Osteoblast (primary cell): ENCODE measurements at regions not wholly inside any gene's neighbourhood (a gene's known extent, or its start where the extent isn't known, plus 50 kb on each side); places are given as distances from the start of the nearest gene placed in this dataset.

Source experiments
- DNase-seq: peaks from one replicate; pipeline ENCODE4 v3.0.0; 2011; ENCODE audit warnings: low spot score, mixed read lengths; ENCODE audit not compliant: insufficient read length; ENCODE audit errors: missing footprints
- H2AFZ ChIP-seq: 2 replicates; pipeline ENCODE4 v1.6.0; 2011; ENCODE audit warnings: mild to moderate bottlenecking, low read length
- H3K27ac ChIP-seq: 2 replicates; pipeline ENCODE4 v1.5.1; 2011; ENCODE audit warnings: mild to moderate bottlenecking, low read depth, low read length, moderate library complexity
- H3K27me3 ChIP-seq: 2 replicates; pipeline ENCODE4 v1.6.0; 2012; ENCODE audit warnings: mild to moderate bottlenecking, control low read depth, inconsistent platforms, low read length, moderate library complexity; ENCODE audit not compliant: insufficient read depth
- H3K36me3 ChIP-seq: 2 replicates; pipeline ENCODE4 v1.5.1; 2011; ENCODE audit warnings: mild to moderate bottlenecking, low read length, control low read depth, moderate library complexity; ENCODE audit not compliant: insufficient read depth
- H3K4me1 ChIP-seq: 2 replicates; pipeline ENCODE4 v1.5.1; 2011; ENCODE audit warnings: mild to moderate bottlenecking, low read length, control low read depth, moderate library complexity; ENCODE audit not compliant: insufficient read depth
- H3K4me2 ChIP-seq: 2 replicates; pipeline ENCODE4 v1.6.0; 2011; ENCODE audit warnings: mild to moderate bottlenecking, low read length; ENCODE audit not compliant: insufficient read depth
- H3K4me3 ChIP-seq: fragments of 200-600 bp; sonication (generic); 3 replicates; pipeline ENCODE4 v1.5.1; 2012; ENCODE audit warnings: mild to moderate bottlenecking, low read length, inconsistent platforms; ENCODE audit not compliant: insufficient read depth
- H3K79me2 ChIP-seq: 2 replicates; pipeline ENCODE4 v1.6.0; 2012; ENCODE audit warnings: mild to moderate bottlenecking, low read length, control low read depth, inconsistent platforms; ENCODE audit not compliant: insufficient read depth
- H3K9me3 ChIP-seq: 2 replicates; pipeline ENCODE4 v1.5.1; 2011; ENCODE audit warnings: low read depth, low read length, control low read depth
- H4K20me1 ChIP-seq: 2 replicates; pipeline ENCODE4 v1.6.0; 2012; ENCODE audit warnings: mild to moderate bottlenecking, low read length, control low read depth; ENCODE audit not compliant: insufficient read depth
- CTCF ChIP-seq: IDR thresholded peaks from 2 replicates; pipeline ENCODE4 v1.5.1; 2011; ENCODE audit warnings: mild to moderate bottlenecking, low read depth, low read length, moderate library complexity; ENCODE audit errors: extremely low read depth

GRCh38 chr7:17195576-17195975, 102.9 kb upstream of the AHR start:
- no peak for DNase-seq
- Histone ChIP-seq H3K27ac (no peak overlapping the region), H3K36me3 (no peaks in the 10 kb centered on the region), H3K4me1 (no peaks in the 10 kb centered on the region), H4K20me1 (no peaks in the 10 kb centered on the region), H2AFZ (no peak overlapping the region), H3K9me3 (no peaks in the 10 kb centered on the region), H3K4me2 (no peak overlapping the region), H3K4me3 (no peak overlapping the region), H3K79me2 (no peaks in the 10 kb centered on the region), H3K27me3 (no peaks in the 10 kb centered on the region)
- no peak for TF ChIP-seq CTCF

GRCh38 chr7:17205910-17206309, 92.5 kb upstream of the AHR start:
- Histone ChIP-seq H3K27me3 (no peaks in the 10 kb centered on the region), H3K4me3 (no peak overlapping the region), H3K79me2 (no peaks in the 10 kb centered on the region), H3K36me3 (no peaks in the 10 kb centered on the region), H3K27ac (no peak overlapping the region), H3K9me3 (no peaks in the 10 kb centered on the region), H3K4me2 (no peak overlapping the region), H3K4me1 (no peaks in the 10 kb centered on the region), H2AFZ (no peak overlapping the region), H4K20me1 (no peaks in the 10 kb centered on the region)
- no peak for DNase-seq
- no peak for TF ChIP-seq CTCF

- DNase-seq: no peak
- no peaks in the 10 kb centered on the region for H3K27me3 ChIP-seq
- no peak for TF ChIP-seq CTCF
- no peak overlapping the region for H3K4me3 ChIP-seq
- H3K27ac ChIP-seq: no peak overlapping the region
- no peaks in the 10 kb centered on the region for H3K9me3 ChIP-seq
- H3K36me3 ChIP-seq: no peaks in the 10 kb centered on the region
- H3K4me1 ChIP-seq: no peaks in the 10 kb centered on the region
- H3K4me2 ChIP-seq: no peak overlapping the region
- no peaks in the 10 kb centered on the region for H4K20me1 ChIP-seq
- no peak overlapping the region for H2AFZ ChIP-seq
- H3K79me2 ChIP-seq: no peaks in the 10 kb centered on the region
These were observed 92.0 kb upstream of the AHR start for GRCh38 chr7:17206349-17206905.

- Histone ChIP-seq H3K27me3 (no peaks in the 10 kb centered on the region), H3K4me3 (no peak overlapping the region), H3K9me3 (no peaks in the 10 kb centered on the region), H3K79me2 (no peaks in the 10 kb centered on the region), H3K27ac (no peak overlapping the region), H3K36me3 (no peaks in the 10 kb centered on the region), H4K20me1 (no peaks in the 10 kb centered on the region), H3K4me2 (no peak overlapping the region), H2AFZ (no peak overlapping the region), H3K4me1 (no peaks in the 10 kb centered on the region)
- DNase-seq: peak; percentile 64
- TF ChIP-seq CTCF: no peak
These were observed 91.2 kb upstream of the AHR start for GRCh38 chr7:17207220-17207619.
